Upper lobe of left lung (tissue), 6 donors: ENCODE measurements at regions not wholly inside any gene's neighbourhood (a gene's known extent, or its start where the extent isn't known, plus 50 kb on each side); places are given as distances from the start of the nearest gene placed in this dataset.

Experiments used
- ATAC-seq, 2 donors: fragments of 200-7000 bp; cut with Tn5 transposase; one replicate each; pipeline ENCODE4 v1.9.1; 2022; ENCODE audit warnings: mild to moderate bottlenecking in 2 of 2, moderate library complexity in 2 of 2; ENCODE audit not compliant: low FRiP score in 2 of 2
- DNase-seq, 2 donors: peaks; one replicate each; pipeline ENCODE4 v3.0.0-alpha.2; 2019 to 2020
- H3K27ac ChIP-seq, 4 donors: fragments of 200-600 bp; sonication (generic); one replicate each; pipeline ENCODE4 v1.5.1; 2016 to 2019
- H3K27me3 ChIP-seq, 4 donors: fragments of 200-600 bp; sonication (generic); one replicate each; pipeline ENCODE4 v1.5.1; 2017 to 2019
- H3K36me3 ChIP-seq, 4 donors: fragments of 200-600 bp; sonication (generic); one replicate each; pipeline ENCODE4 v1.5.1; 2016 to 2019
- H3K4me1 ChIP-seq, 4 donors: fragments of 200-600 bp; sonication (generic); one replicate each; pipeline ENCODE4 v1.5.1; 2018 to 2019
- H3K4me3 ChIP-seq, 4 donors: fragments of 200-600 bp; sonication (generic); one replicate each; pipeline ENCODE4 v1.5.1; 2017 to 2019; ENCODE audit warnings: mild to moderate bottlenecking in 2 of 4, moderate library complexity in 1 of 4
- H3K9me3 ChIP-seq, 4 donors: fragments of 200-600 bp; sonication (generic); one replicate each; pipeline ENCODE4 v1.5.1; 2018 to 2019
- CTCF ChIP-seq, 6 experiments: fragments of 450-650 bp in 4 of 6; fragments of 200-600 bp in 2 of 6; sonication (generic) in 2 of 6; IDR thresholded peaks; one replicate each; pipeline ENCODE4 v1.5.1; 2016 to 2019; ENCODE audit warnings: antibody characterized with exemption in 6 of 6
- EP300 ChIP-seq, 4 donors: sonication (generic); formaldehyde crosslinking; IDR thresholded peaks; one replicate each; pipeline ENCODE4 v1.5.1; 2017; ENCODE audit warnings: antibody characterized with exemption in 4 of 4, control low read depth in 2 of 4
- POLR2A ChIP-seq, 4 donors: fragments of 450-650 bp; IDR thresholded peaks; one replicate each; pipeline ENCODE4 v1.5.1; 2016 to 2017; ENCODE audit warnings: antibody characterized with exemption in 4 of 4, mild to moderate bottlenecking in 2 of 4
- POLR2AphosphoS5 ChIP-seq, 2 donors: sonication (generic); formaldehyde crosslinking; IDR thresholded peaks; one replicate each; pipeline ENCODE4 v1.5.1; 2017; ENCODE audit warnings: antibody characterized with exemption in 2 of 2
- WGBS, 2 donors: methylation state at CpG; one replicate each; pipeline ENCODE4 v1.1.5; 2017 to 2018; 5-methylcytosine and 5-hydroxymethylcytosine counted together
- donor health status: DM: no; HTN: no; CAD: no; lungs with moderate emphysema.
- donor health status: DM: no; HTN: yes; CAD: no; lungs with severe emphysema.

- DNase-seq (no peak), ATAC-seq (no peak)
- Histone ChIP-seq H3K9me3 (no peaks in the 10 kb centered on the region), H3K4me1 (peaks cover 0 to 8% (median 0%) of the 10 kb centered on the region in 4 donors), H3K27ac (no peak overlapping the region), H3K4me3 (no peak overlapping the region), H3K36me3 (no peaks in the 10 kb centered on the region), H3K27me3 (no peaks in the 10 kb centered on the region)
- TF ChIP-seq EP300 (IDR thresholded peaks at IDR 0.05) (no peak), POLR2A (IDR thresholded peaks at IDR 0.05) (no peak), CTCF (IDR thresholded peaks at IDR 0.05) (no peak), POLR2AphosphoS5 (IDR thresholded peaks at IDR 0.05) (no peak)
- 45 to 66% methylated on average over 1 of the region's 1 CpG for WGBS, 2 donors
These were observed 321.0 kb downstream of the MEIS1 start for GRCh38 chr2:66755974-66756373.

GRCh38 chr2:66761826-66762225 is 326.9 kb downstream of the MEIS1 start:
- Histone ChIP-seq H3K36me3 (no peaks in the 10 kb centered on the region), H3K9me3 (no peaks in the 10 kb centered on the region), H3K27ac (no peak overlapping the region), H3K27me3 (no peaks in the 10 kb centered on the region), H3K4me1 (no peaks in the 10 kb centered on the region), H3K4me3 (no peak overlapping the region)
- WGBS, 2 donors = 83 to 87% methylated on average over 2 of the region's 2 CpGs
- DNase-seq (no peak), ATAC-seq (no peak)
- TF ChIP-seq EP300 (IDR thresholded peaks at IDR 0.05) (no peak), POLR2A (IDR thresholded peaks at IDR 0.05) (no peak), CTCF (IDR thresholded peaks at IDR 0.05) (no peak), POLR2AphosphoS5 (IDR thresholded peaks at IDR 0.05) (no peak)

- Histone ChIP-seq H3K4me3 (no peak overlapping the region), H3K9me3 (no peaks in the 10 kb centered on the region), H3K4me1 (no peaks in the 10 kb centered on the region), H3K36me3 (no peaks in the 10 kb centered on the region), H3K27ac (no peak overlapping the region), H3K27me3 (no peaks in the 10 kb centered on the region)
- no peak for TF ChIP-seq CTCF (IDR thresholded peaks at IDR 0.05)
- no peak for TF ChIP-seq POLR2AphosphoS5 (IDR thresholded peaks at IDR 0.05)
- TF ChIP-seq POLR2A (IDR thresholded peaks at IDR 0.05) = no peak
- no peak for TF ChIP-seq EP300 (IDR thresholded peaks at IDR 0.05)
- DNase-seq = no peak
- no peak for ATAC-seq
- 93 to 96% methylated on average over 25 of the region's 25 CpGs for WGBS, 2 donors
These were observed 327.8 kb downstream of the MEIS1 start for GRCh38 chr2:66762761-66763160.

- Histone ChIP-seq H3K4me1 (no peaks in the 10 kb centered on the region), H3K27ac (no peak overlapping the region), H3K4me3 (no peak overlapping the region), H3K36me3 (no peaks in the 10 kb centered on the region), H3K9me3 (no peaks in the 10 kb centered on the region), H3K27me3 (no peaks in the 10 kb centered on the region)
- TF ChIP-seq CTCF (IDR thresholded peaks at IDR 0.05) (no peak), POLR2A (IDR thresholded peaks at IDR 0.05) (no peak), POLR2AphosphoS5 (IDR thresholded peaks at IDR 0.05) (no peak), EP300 (IDR thresholded peaks at IDR 0.05) (no peak)
- no peak for ATAC-seq
- 92 to 93% methylated on average over 3 of the region's 3 CpGs for WGBS, 2 donors
- no peak for DNase-seq
These were observed 331.7 kb downstream of the MEIS1 start for GRCh38 chr2:66766582-66766981.

- Histone ChIP-seq H3K9me3 (no peaks in the 10 kb centered on the region), H3K4me3 (no peak overlapping the region), H3K4me1 (no peaks in the 10 kb centered on the region), H3K27me3 (no peaks in the 10 kb centered on the region), H3K36me3 (no peaks in the 10 kb centered on the region), H3K27ac (no peak overlapping the region)
- ATAC-seq (no peak), DNase-seq (no peak)
- 90 to 93% methylated on average over 1 of the region's 1 CpG for WGBS, 2 donors
- TF ChIP-seq POLR2A (IDR thresholded peaks at IDR 0.05) (no peak), POLR2AphosphoS5 (IDR thresholded peaks at IDR 0.05) (no peak), CTCF (IDR thresholded peaks at IDR 0.05) (no peak)
These were observed 336.5 kb downstream of the MEIS1 start for GRCh38 chr2:66771359-66771976.
